ENCODE measurements at regions not wholly inside any gene's neighbourhood (a gene's known extent, or its start where the extent isn't known, plus 50 kb on each side); places are given as distances from the start of the nearest gene placed in this dataset.

DNA sequence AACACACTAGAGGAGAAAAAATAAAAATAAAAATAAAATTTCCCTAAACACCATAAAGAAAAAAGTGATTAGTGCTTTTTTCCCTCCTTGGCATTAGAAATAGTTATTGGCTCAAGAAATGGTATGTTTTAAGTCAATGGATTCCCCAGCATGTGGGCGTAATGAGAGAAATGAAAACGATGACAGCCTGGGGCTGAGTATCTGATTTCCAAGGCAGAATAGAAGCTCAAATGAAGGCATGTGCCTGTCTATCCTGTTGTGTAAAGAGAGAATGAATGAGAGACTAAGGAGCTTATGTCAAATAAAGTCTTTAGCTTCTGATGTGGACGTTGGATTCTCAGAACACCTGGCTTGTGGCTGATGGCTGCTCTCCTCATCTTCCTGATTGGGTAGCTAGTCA, 1408.4 kb upstream of the TMEM132C start:
- TF ChIP-seq, protein P1, sequence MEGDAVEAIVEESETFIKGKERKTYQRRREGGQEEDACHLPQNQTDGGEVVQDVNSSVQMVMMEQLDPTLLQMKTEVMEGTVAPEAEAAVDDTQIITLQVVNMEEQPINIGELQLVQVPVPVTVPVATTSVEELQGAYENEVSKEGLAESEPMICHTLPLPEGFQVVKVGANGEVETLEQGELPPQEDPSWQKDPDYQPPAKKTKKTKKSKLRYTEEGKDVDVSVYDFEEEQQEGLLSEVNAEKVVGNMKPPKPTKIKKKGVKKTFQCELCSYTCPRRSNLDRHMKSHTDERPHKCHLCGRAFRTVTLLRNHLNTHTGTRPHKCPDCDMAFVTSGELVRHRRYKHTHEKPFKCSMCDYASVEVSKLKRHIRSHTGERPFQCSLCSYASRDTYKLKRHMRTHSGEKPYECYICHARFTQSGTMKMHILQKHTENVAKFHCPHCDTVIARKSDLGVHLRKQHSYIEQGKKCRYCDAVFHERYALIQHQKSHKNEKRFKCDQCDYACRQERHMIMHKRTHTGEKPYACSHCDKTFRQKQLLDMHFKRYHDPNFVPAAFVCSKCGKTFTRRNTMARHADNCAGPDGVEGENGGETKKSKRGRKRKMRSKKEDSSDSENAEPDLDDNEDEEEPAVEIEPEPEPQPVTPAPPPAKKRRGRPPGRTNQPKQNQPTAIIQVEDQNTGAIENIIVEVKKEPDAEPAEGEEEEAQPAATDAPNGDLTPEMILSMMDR (conservative IDR thresholded peaks at IDR 0.05): no peak
- no peak for TF ChIP-seq ZFX (IDR thresholded peaks at IDR 0.05)
- no peak overlapping the region for H3K27ac ChIP-seq

DNA sequence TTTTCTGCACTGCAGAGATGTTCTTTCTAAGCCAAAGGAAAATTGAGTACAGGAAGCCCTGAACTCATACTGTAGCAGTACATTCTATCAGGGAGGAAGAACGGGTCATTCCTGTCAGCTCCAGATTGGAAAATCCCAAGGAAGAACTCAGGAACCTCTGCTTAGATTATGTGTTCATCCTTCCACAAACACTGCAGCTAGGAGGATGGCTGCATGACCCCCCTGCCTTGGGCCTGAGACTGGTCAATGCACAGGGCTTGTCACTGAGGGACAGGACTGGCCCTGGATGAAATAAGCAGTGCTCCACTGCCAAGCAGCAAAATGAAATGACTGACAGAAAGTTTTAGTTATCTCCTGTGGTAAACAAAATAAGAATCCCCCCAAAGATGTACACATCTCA, 1406.8 kb upstream of the TMEM132C start:
- TF ChIP-seq, protein P1 (conservative IDR thresholded peaks at IDR 0.05): no peak
- TF ChIP-seq ZFX (IDR thresholded peaks at IDR 0.05): no peak
- no peak overlapping the region for H3K27ac ChIP-seq

DNA sequence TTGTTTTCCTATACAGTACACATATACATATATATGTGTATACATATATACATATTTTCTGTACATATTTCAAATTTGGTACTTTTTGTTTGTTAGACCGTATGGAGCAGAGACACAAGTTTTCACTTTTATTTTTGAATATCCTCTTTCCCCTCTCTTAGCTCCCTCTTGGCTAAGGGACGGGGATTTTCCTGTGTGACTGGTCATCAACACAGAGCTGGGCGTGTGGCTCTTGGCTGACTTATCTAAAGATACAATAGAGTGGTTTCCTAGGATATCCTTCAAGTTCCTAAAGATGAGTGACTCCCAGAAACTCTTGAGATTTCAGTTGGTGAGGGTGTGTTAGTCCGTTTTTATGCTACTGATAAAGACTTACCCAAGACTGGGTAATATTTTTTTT, 1404.5 kb upstream of the TMEM132C start:
- H3K27ac ChIP-seq: no peak overlapping the region
- no peak for TF ChIP-seq ZFX (IDR thresholded peaks at IDR 0.05)
- TF ChIP-seq, protein P1 (conservative IDR thresholded peaks at IDR 0.05): no peak

DNA sequence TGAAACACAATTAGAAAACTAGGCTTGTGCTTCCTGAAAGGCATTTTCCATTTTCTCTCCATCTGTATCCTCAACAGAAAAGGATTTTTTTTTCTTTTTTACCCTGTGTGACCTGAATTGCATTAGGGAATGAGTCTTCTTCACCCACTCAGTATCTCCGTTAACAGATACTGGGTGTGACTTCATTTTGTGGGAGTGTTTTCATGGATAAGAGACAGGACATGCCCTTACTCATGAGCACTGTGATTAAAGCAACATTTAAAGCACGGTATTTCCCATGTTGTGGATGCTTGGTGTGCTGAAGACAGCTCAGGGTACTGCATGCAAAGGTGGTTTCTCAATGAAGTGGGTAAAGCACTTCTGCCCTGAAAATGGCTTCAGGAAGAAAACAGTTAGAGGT, 1397.3 kb upstream of the TMEM132C start:
- TF ChIP-seq ZFX (IDR thresholded peaks at IDR 0.05): no peak
- TF ChIP-seq, protein P1 (conservative IDR thresholded peaks at IDR 0.05): no peak
- no peak overlapping the region for H3K27ac ChIP-seq

DNA sequence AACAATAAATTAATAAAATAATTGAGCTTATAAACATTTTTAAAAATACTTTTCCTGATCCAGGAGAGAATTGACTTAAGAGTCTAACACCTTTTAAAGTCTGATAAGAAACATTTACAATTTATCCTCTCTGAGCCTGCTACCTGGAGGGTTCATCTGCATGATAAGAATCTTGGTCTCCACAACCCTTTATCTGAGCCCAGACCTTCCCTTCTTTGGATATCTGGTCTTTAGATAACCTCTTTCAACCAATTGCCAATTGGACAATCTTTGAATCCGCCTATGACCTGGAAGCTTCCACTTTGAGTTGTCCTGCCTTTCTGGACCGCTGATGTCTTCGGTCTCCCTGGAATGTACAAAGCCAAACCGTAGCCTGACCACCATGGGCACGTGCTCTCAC, 1393.3 kb upstream of the TMEM132C start:
- TF ChIP-seq, protein P1 (conservative IDR thresholded peaks at IDR 0.05): no peak
- TF ChIP-seq ZFX (IDR thresholded peaks at IDR 0.05): no peak
- no peak overlapping the region for H3K27ac ChIP-seq

DNA sequence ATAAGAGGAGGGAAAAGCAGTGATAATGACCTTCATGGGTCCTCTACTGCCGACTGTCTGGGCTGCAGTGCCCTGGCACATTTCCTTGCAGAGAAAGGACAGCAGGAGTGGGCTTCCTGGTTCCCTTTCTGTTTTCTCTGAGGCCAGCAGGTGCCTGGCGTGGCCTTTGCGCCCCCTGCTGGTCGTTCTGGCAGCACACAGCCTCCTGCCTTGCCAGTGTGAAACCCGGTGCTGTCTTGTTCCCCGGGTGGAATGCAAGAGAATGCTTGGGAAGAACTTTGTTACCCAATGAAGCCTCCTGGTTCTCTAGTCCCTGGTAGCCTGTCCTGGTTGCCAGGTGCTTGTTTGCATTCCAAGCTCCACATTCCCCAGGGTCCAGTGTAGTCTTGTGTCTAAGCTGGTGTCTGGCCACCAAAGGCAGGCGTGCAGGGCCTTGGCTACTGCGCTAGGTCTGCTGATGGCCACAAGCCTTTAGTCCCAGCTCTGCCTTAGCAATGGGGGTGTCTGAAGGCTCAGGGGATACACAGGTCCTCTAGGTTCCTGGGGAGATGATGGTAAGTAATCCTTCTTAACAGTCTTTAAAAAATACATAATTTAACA, 1392.4 kb upstream of the TMEM132C start:
- H3K27ac ChIP-seq: no peak overlapping the region
- no peak for TF ChIP-seq ZFX (IDR thresholded peaks at IDR 0.05)
- TF ChIP-seq, protein P1 (conservative IDR thresholded peaks at IDR 0.05): peak; percentile 92

DNA sequence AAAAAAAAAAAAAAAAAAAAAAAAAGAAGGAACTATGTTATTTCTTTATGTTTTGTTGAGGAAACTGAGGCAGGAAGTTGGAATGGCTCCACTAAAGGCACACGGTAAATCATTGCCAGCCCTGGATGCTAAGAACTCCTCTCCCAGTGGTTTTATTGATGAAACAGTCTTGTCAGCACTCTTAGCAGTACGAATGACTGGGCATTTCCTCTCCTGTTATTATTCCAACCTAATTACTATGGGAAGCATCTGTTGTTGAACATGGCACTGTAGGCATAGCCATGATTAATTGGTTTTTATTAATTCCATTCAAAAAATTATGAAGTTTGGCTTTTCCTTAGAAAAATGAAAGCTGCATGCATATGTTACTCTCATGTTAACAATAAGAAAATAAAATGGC, 1387.1 kb upstream of the TMEM132C start:
- H3K27ac ChIP-seq: no peak overlapping the region
- TF ChIP-seq, protein P1 (conservative IDR thresholded peaks at IDR 0.05): no peak
- no peak for TF ChIP-seq ZFX (IDR thresholded peaks at IDR 0.05)
